GM18511 (cell line): ENCODE measurements at regions not wholly inside any gene's neighbourhood (a gene's known extent, or its start where the extent isn't known, plus 50 kb on each side); places are given as distances from the start of the nearest gene placed in this dataset.

Source experiments
- ATAC-seq: cut with Tn5 transposase; IDR thresholded peaks from one replicate; pipeline ENCODE4 v1.9.1; 2021; ENCODE audit warnings: mild to moderate bottlenecking, moderate library complexity; ENCODE audit not compliant: unreplicated experiment

- no peak for ATAC-seq
Measured at GRCh38 chr22:49286181-49286760, 541.4 kb downstream of the BRD1 start.

DNA sequence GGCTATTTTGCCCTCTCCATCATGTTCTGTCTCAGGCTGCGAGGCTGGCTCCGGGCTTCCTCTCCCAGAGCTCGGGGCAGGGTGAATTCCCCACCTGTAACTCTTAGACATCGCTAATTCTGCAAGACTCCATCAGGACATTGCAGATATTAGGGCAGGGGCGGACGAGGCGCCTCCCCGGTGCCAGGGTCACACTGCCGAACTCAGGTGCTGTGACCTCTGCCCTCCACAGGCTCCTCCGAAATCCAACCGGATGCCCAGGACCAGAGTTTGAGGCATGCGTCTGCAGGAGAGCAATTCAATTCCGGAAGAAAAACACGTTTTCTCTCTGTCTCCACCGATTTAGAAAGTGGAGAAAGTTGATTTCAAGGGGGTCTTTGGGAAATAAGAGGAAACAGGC is 542.7 kb downstream of the BRD1 start:
- no peak for ATAC-seq

DNA sequence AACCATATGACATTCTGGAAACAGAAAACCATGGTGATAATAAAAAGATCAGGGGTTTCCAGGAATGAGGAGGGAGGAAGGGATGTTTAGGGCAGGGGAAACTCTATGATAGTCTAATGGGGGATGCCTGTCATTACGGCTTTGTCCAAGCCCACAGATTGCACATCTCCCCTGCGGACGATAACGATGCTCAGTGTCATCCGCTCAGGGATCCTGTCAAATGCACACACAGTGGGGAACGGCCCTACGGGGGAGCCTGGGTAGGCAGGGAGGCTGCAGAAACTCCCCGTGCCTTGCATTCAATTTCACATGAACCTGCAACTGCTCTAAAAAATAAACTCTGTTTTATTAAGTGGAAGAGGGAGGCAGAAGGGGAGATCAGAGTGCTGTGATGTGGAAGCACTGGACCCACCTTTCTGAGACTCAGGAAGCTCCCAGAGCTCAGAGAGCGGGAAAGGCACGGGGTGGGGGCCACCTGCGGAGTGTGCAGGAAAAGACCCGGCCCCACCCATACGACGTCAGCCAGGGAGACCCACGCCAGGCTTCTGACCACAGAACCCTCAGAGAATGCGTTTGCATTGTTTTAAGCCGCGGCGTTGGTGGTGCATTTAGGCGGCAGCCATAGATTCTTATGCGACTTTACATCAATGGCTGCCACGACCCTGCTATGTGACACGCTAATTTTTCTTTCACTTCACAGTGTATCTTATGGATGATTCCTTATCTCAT is 543.5 kb downstream of the BRD1 start:
- ATAC-seq, result no peak

DNA sequence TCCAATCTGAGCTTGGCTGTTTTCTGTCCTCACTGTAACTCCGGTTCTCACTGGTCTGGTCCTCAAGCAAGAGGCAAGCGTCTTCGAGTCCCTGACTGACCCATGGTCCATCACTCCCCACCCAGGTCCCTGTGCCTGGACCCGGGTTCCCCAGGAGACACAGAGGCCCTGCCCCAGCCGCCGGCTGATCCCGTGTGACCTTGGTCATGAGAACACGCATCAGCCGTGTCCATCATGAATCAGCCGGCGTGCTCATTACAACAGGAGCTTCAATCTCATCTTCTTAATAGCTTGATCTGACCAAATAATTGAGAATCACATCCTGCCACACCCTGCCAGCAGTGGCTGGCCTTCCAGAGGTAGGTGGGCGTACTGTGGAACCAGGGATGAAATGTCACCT is 545.1 kb downstream of the BRD1 start:
- no peak for ATAC-seq

- ATAC-seq, result no peak
Measured at GRCh38 chr22:49281467-49282340, 546.0 kb downstream of the BRD1 start.

GRCh38 chr22:49278340-49278739 is 549.3 kb downstream of the BRD1 start:
- ATAC-seq, result no peak

DNA sequence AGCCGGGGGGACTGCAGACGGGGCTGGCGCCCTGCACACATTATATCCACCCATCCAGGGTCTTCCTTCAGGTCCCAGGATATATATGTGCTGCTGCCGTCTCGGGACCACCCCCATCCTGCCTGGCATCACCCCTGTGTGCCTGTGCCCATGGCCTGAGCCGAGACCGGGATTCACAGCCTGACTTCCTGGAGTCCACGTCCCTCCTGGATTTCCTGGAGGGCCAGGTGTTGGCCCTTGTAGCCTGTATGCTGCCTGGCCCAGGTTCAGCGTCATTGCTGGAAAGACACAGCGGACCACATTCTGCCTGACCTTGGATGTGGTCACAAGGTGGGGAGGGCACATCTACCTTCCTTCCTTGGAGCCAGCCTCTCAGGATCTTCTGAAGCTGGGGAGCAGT is 551.1 kb downstream of the BRD1 start:
- ATAC-seq, result no peak

DNA sequence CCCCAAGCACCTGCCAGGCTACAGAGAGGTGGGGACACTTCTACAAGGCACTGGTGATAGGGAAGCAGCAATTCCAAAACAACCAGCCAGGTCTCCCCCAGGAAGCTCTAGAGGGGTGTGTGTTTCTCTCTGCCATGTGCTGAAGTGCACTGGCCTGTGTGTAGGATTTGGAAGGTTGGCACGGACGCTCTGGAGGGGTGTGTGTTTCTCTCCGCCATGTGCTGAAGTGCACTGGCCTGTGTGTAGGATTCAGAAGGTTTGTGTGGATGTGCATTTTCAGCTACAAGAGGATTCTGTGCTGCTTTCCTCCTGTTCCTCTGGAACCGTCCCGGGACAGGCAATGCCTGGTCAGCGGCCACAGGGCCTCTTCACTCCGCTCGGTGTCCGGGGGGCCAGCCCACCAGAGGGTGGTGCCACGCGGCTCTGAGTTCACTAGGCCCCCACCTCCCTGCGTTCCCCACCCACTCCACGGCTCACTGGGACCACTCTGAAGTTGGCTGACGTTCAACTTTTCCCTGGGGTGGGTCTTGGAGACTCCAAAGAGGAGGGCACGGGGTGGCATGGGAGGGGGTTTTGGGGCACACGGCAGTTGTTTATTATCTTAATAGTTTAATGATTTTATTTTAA is 552.8 kb downstream of the BRD1 start:
- ATAC-seq, result no peak

- ATAC-seq, result no peak
Measured at GRCh38 chr22:49272546-49273125, 555.0 kb downstream of the BRD1 start.

- no peak for ATAC-seq
Measured at GRCh38 chr22:49271831-49272230, 555.8 kb downstream of the BRD1 start.

DNA sequence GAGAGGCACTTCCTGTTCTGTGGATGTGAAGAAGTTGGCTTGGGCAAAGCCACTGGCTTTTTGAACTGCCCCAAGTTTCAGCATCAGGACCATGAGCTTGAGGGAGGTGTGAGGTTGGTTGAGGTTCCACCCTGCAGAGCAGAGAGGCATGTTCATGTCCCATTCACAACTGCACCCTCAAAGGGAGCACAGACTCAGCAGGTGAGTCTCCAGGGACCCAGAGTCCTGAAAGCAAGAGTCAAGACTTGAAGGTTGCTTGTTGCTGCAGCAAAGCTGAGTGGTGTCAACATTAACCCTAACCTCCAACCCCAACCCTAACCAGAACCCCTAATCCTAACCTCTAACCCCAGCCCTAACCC is 556.3 kb downstream of the BRD1 start:
- no peak for ATAC-seq

GRCh38 chr22:49270595-49271368 is 556.9 kb downstream of the BRD1 start:
- no peak for ATAC-seq

- no peak for ATAC-seq
Measured at GRCh38 chr22:49269928-49270327, 557.7 kb downstream of the BRD1 start.

GRCh38 chr22:49269371-49269770 is 558.3 kb downstream of the BRD1 start:
- ATAC-seq, result no peak

DNA sequence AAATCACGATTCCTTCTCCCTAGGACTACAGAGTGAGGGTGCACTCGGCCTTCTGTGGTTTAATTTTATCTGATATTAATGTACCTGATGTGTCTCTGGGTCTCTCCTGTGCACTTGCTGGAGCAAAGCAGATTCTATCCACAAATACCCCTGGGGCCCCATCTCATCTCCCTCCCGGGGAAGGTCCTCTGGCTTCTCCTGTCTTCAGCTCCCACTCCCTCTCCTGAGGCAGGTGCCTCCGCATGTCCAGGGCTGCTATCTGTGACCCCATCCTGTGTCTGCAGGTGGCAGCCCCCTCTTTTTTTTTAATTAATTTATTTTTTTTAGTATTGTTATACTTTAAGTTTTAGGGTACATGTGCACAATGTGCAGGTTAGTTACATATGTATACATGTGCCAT is 558.7 kb downstream of the BRD1 start:
- ATAC-seq, result no peak

GRCh38 chr22:49267996-49268395 is 559.7 kb downstream of the BRD1 start:
- ATAC-seq, result no peak

- ATAC-seq, result no peak
Measured at GRCh38 chr22:49266561-49267519, 560.8 kb downstream of the BRD1 start.

DNA sequence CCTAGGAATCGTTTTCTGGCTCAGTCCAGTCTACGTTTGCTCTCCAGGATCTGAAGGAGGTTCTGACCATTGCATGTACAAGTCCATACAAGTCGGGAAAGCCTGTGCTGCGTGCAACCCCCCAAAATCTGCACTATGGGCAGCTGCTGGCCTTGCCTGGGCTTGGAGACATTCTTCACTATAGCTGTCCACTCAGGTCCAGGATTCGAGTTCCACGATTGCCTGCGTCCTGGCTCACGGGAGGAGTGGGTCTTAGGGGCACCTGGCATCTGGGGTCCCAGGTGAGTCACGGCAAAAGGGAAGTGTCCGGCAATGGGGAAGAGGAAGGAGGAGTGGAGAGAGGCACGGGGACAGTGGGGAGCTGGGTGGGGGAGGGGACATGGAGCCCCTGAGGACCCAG is 563.0 kb downstream of the BRD1 start:
- no peak for ATAC-seq

GRCh38 chr22:49263101-49263500 is 564.6 kb downstream of the BRD1 start:
- ATAC-seq, result no peak
